Naive thymus-derived CD4-positive, alpha-beta T cell (primary cell): ENCODE measurements at regions not wholly inside any gene's neighbourhood (a gene's known extent, or its start where the extent isn't known, plus 50 kb on each side); places are given as distances from the start of the nearest gene placed in this dataset.

ENCODE experiments used
- ATAC-seq: fragments of 150-1000 bp; cut with Tn5 transposase; 2 replicates; pipeline ENCODE4 v1.10.0; 2021; ENCODE audit warnings: mild to moderate bottlenecking, moderate library complexity
- CTCF ChIA-PET: fragments of 350-600 bp; sonication (Branson Sonifier 250); formaldehyde crosslinking; loops from one replicate; lab custom pipeline; 2021; ENCODE audit warnings: antibody characterized with exemption; lab: Charles Lee
- POLR2A ChIA-PET: fragments of 350-600 bp; sonication (Branson Sonifier 250); formaldehyde crosslinking; loops from one replicate; lab custom pipeline; 2021; ENCODE audit warnings: antibody characterized with exemption, inconsistent platforms; lab: Charles Lee
- DNase-seq, 9 donors: peaks; one replicate each; pipeline versions ENCODE4 v3.0.0 to v3.0.0-alpha.2; 2020 to 2022; ENCODE audit warnings: mixed read lengths in 1 of 9
- H3K27ac ChIP-seq: one replicate; pipeline ENCODE4 v1.7.0; 2013; ENCODE audit warnings: mild to moderate bottlenecking, low read depth, low read length, moderate library complexity
- H3K27me3 ChIP-seq, 2 donors: one replicate each; pipeline ENCODE4 v1.7.0; 2013; ENCODE audit warnings: low read length in 2 of 2, mild to moderate bottlenecking in 2 of 2, moderate library complexity in 2 of 2; ENCODE audit not compliant: control insufficient read depth in 2 of 2, insufficient read depth in 2 of 2
- H3K36me3 ChIP-seq, 3 experiments: 1 replicate in 2 of 3; 2 replicates in 1 of 3; pipeline ENCODE4 v1.7.0; 2013; ENCODE audit warnings: low read length in 3 of 3, mild to moderate bottlenecking in 3 of 3, moderate library complexity in 1 of 3; ENCODE audit not compliant: insufficient read depth in 3 of 3, control insufficient read depth in 2 of 3
- H3K4me1 ChIP-seq, 2 donors: one replicate each; pipeline ENCODE4 v1.7.0; 2013; ENCODE audit warnings: low read length in 2 of 2, mild to moderate bottlenecking in 2 of 2, moderate library complexity in 1 of 2; ENCODE audit not compliant: control insufficient read depth in 2 of 2, insufficient read depth in 2 of 2
- H3K4me3 ChIP-seq: 2 replicates; pipeline ENCODE4 v1.7.0; 2013; ENCODE audit warnings: mild to moderate bottlenecking, low read length
- H3K9me3 ChIP-seq, 3 experiments: 1 replicate in 2 of 3; 2 replicates in 1 of 3; pipeline ENCODE4 v1.7.0; 2013; ENCODE audit warnings: low read length in 3 of 3; ENCODE audit not compliant: control insufficient read depth in 2 of 3
- H3K27ac Mint-ChIP-seq, 9 donors: one replicate each; pipeline ENCODE4 v1.8.0; 2020 to 2022; ENCODE audit warnings: mixed read lengths in 9 of 9, mild to moderate bottlenecking in 8 of 9, moderate library complexity in 5 of 9, inconsistent platforms in 2 of 9
- H3K27me3 Mint-ChIP-seq, 5 donors: one replicate each; pipeline ENCODE4 v1.8.0; 2021 to 2022; ENCODE audit warnings: mixed read lengths in 5 of 5, mild to moderate bottlenecking in 1 of 5
- H3K36me3 Mint-ChIP-seq, 5 donors: one replicate each; pipeline ENCODE4 v1.8.0; 2020 to 2022; ENCODE audit warnings: mixed read lengths in 5 of 5, mild to moderate bottlenecking in 3 of 5, inconsistent platforms in 1 of 5
- H3K4me1 Mint-ChIP-seq, 7 donors: one replicate each; pipeline ENCODE4 v1.8.0; 2020 to 2022; ENCODE audit warnings: mixed read lengths in 7 of 7, mild to moderate bottlenecking in 3 of 7, inconsistent platforms in 1 of 7
- H3K4me3 Mint-ChIP-seq, 10 donors: one replicate each; pipeline ENCODE4 v1.8.0; 2020 to 2022; ENCODE audit warnings: mild to moderate bottlenecking in 10 of 10, mixed read lengths in 10 of 10, moderate library complexity in 6 of 10, inconsistent platforms in 2 of 10
- H3K9me3 Mint-ChIP-seq, 11 donors: one replicate each; pipeline ENCODE4 v1.8.0; 2020 to 2022; ENCODE audit warnings: mixed read lengths in 11 of 11, mild to moderate bottlenecking in 4 of 11, inconsistent platforms in 1 of 11, moderate library complexity in 1 of 11
- intact Hi-C, 2 donors: fragments of 100-400 bp; cut with micrococcal nuclease; formaldehyde crosslinking; loops; one replicate each; pipeline ENCODE4 v1.15.1; 2023

GRCh38 chr13:88745011-88745410 is 1073.8 kb downstream of the SLITRK5 start:
- Histone ChIP-seq H3K4me3 (no peak overlapping the region), H3K27ac (no peak overlapping the region), H3K27me3 (no peaks in the 10 kb centered on the region), H3K4me1 (no peaks in the 10 kb centered on the region), H3K36me3 (no peaks in the 10 kb centered on the region), H3K9me3 (no peaks in the 10 kb centered on the region)
- intact Hi-C loops, result no loop called here
- Mint-ChIP-seq H3K9me3 (peaks cover 0 to 4% (median 0%) of the 10 kb centered on the region in 11 donors), H3K4me3 (no peak overlapping the region), H3K27ac (no peak overlapping the region), H3K27me3 (no peaks in the 10 kb centered on the region), H3K4me1 (no peaks in the 10 kb centered on the region), H3K36me3 (no peaks in the 10 kb centered on the region)
- POLR2A ChIA-PET, result no interaction called here
- no peak for DNase-seq
- CTCF ChIA-PET, result no interaction called here
- no peak for ATAC-seq

- ChIA-PET CTCF (no interaction called here), POLR2A (no interaction called here)
- Mint-ChIP-seq H3K27ac (no peak overlapping the region), H3K4me3 (no peak overlapping the region), H3K9me3 (peaks cover 0 to 4% (median 0%) of the 10 kb centered on the region in 11 donors), H3K27me3 (no peaks in the 10 kb centered on the region), H3K4me1 (no peaks in the 10 kb centered on the region), H3K36me3 (peaks cover 0 to 3% (median 0%) of the 10 kb centered on the region in 5 donors)
- H3K4me1 ChIP-seq, result no peaks in the 10 kb centered on the region
- no peak for DNase-seq
- H3K27me3 ChIP-seq, result no peaks in the 10 kb centered on the region
- intact Hi-C loops, result no loop called here
- no peaks in the 10 kb centered on the region for H3K9me3 ChIP-seq
- H3K4me3 ChIP-seq, result no peak overlapping the region
- no peaks in the 10 kb centered on the region for H3K36me3 ChIP-seq
- no peak for ATAC-seq
- H3K27ac ChIP-seq, result no peak overlapping the region
These were observed 1080.9 kb downstream of the SLITRK5 start for GRCh38 chr13:88752041-88752440.

GRCh38 chr13:88754141-88754540 is 1083.0 kb downstream of the SLITRK5 start:
- ChIA-PET POLR2A (no interaction called here), CTCF (no interaction called here)
- Mint-ChIP-seq H3K4me1 (no peaks in the 10 kb centered on the region), H3K27ac (no peak overlapping the region), H3K4me3 (no peak overlapping the region), H3K36me3 (peaks cover 0 to 3% (median 0%) of the 10 kb centered on the region in 5 donors), H3K27me3 (no peaks in the 10 kb centered on the region), H3K9me3 (peaks cover 0 to 17% (median 1%) of the 10 kb centered on the region in 11 donors)
- DNase-seq (no peak), ATAC-seq (no peak)
- H3K27me3 ChIP-seq, result no peaks in the 10 kb centered on the region
- no peaks in the 10 kb centered on the region for H3K9me3 ChIP-seq
- no peak overlapping the region for H3K4me3 ChIP-seq
- no peaks in the 10 kb centered on the region for H3K4me1 ChIP-seq
- H3K36me3 ChIP-seq, result no peaks in the 10 kb centered on the region
- no peak overlapping the region for H3K27ac ChIP-seq
- intact Hi-C loops, result no loop called here

- no peak overlapping the region for H3K27ac Mint-ChIP-seq
- Histone ChIP-seq H3K36me3 (no peaks in the 10 kb centered on the region), H3K4me1 (no peaks in the 10 kb centered on the region), H3K4me3 (no peak overlapping the region), H3K9me3 (no peaks in the 10 kb centered on the region), H3K27ac (no peak overlapping the region), H3K27me3 (no peaks in the 10 kb centered on the region)
- H3K27me3 Mint-ChIP-seq, result no peaks in the 10 kb centered on the region
- no peaks in the 10 kb centered on the region for H3K36me3 Mint-ChIP-seq
- POLR2A ChIA-PET, result no interaction called here
- peaks cover 0 to 17% (median 4%) of the 10 kb centered on the region in 11 donors for H3K9me3 Mint-ChIP-seq
- H3K4me1 Mint-ChIP-seq, result no peaks in the 10 kb centered on the region
- intact Hi-C loops, result no loop called here
- ATAC-seq, result no peak
- no peak overlapping the region for H3K4me3 Mint-ChIP-seq
- DNase-seq, result no peak
- CTCF ChIA-PET, result no interaction called here
These were observed 1090.0 kb downstream of the SLITRK5 start for GRCh38 chr13:88761145-88761544.

- POLR2A ChIA-PET, result no interaction called here
- no peak overlapping the region for H3K4me3 Mint-ChIP-seq
- H3K36me3 ChIP-seq, result no peaks in the 10 kb centered on the region
- no peaks in the 10 kb centered on the region for H3K36me3 Mint-ChIP-seq
- H3K9me3 ChIP-seq, result no peaks in the 10 kb centered on the region
- H3K27me3 Mint-ChIP-seq, result no peaks in the 10 kb centered on the region
- H3K4me3 ChIP-seq, result no peak overlapping the region
- H3K4me1 Mint-ChIP-seq, result peaks cover 0 to 10% (median 0%) of the 10 kb centered on the region in 7 donors
- ATAC-seq (no peak), DNase-seq (no peak)
- no peaks in the 10 kb centered on the region for H3K4me1 ChIP-seq
- H3K27ac ChIP-seq, result no peak overlapping the region
- intact Hi-C loops, result no loop called here
- no peak overlapping the region for H3K27ac Mint-ChIP-seq
- no peaks in the 10 kb centered on the region for H3K27me3 ChIP-seq
- H3K9me3 Mint-ChIP-seq, result peaks cover 0 to 5% (median 0%) of the 10 kb centered on the region in 11 donors
- CTCF ChIA-PET, result no interaction called here
These were observed 1092.9 kb downstream of the SLITRK5 start for GRCh38 chr13:88764103-88764502.

- H3K27ac ChIP-seq, result no peak overlapping the region
- H3K9me3 ChIP-seq, result no peaks in the 10 kb centered on the region
- Mint-ChIP-seq H3K27me3 (no peaks in the 10 kb centered on the region), H3K36me3 (peaks cover 0 to 7% (median 0%) of the 10 kb centered on the region in 5 donors), H3K27ac (no peak overlapping the region), H3K4me1 (no peaks in the 10 kb centered on the region), H3K4me3 (no peak overlapping the region), H3K9me3 (peaks cover 0 to 7% (median 4%) of the 10 kb centered on the region in 11 donors)
- H3K4me1 ChIP-seq, result no peaks in the 10 kb centered on the region
- ChIA-PET POLR2A (no interaction called here), CTCF (no interaction called here)
- H3K4me3 ChIP-seq, result no peak overlapping the region
- DNase-seq, result no peak
- ATAC-seq, result no peak
- no peaks in the 10 kb centered on the region for H3K36me3 ChIP-seq
- no peaks in the 10 kb centered on the region for H3K27me3 ChIP-seq
- intact Hi-C loops, result no loop called here
These were observed 1129.3 kb downstream of the SLITRK5 start for GRCh38 chr13:88800505-88800904.

- POLR2A ChIA-PET, result no interaction called here
- H3K4me3 ChIP-seq, result no peak overlapping the region
These were observed 1130.2 kb downstream of the SLITRK5 start for GRCh38 chr13:88801361-88801760.

More at GRCh38 chr13:88801361-88801760, 1130.2 kb downstream of the SLITRK5 start:
- Mint-ChIP-seq H3K9me3 (peaks cover 0 to 7% (median 4%) of the 10 kb centered on the region in 11 donors), H3K27ac (no peak overlapping the region), H3K27me3 (no peaks in the 10 kb centered on the region), H3K4me1 (peaks cover 0 to under 1% (median 0%) of the 10 kb centered on the region in 7 donors), H3K36me3 (peaks cover 0 to 7% (median 0%) of the 10 kb centered on the region in 5 donors), H3K4me3 (no peak overlapping the region)
- Histone ChIP-seq H3K27ac (no peak overlapping the region), H3K9me3 (no peaks in the 10 kb centered on the region), H3K27me3 (no peaks in the 10 kb centered on the region), H3K4me1 (no peaks in the 10 kb centered on the region), H3K36me3 (no peaks in the 10 kb centered on the region)
- intact Hi-C loops, result no loop called here
- DNase-seq, result no peak
- no peak for ATAC-seq
- CTCF ChIA-PET, result no interaction called here
